Glutamatergic neuron (in vitro differentiated cells): ENCODE measurements at regions not wholly inside any gene's neighbourhood (a gene's known extent, or its start where the extent isn't known, plus 50 kb on each side); places are given as distances from the start of the nearest gene placed in this dataset.

Source experiments
- DNase-seq: peaks from one replicate; pipeline ENCODE4 v3.0.0; 2022
- H3K27ac Mint-ChIP-seq: one replicate; pipeline ENCODE4 v1.8.0; 2020; ENCODE audit warnings: mild to moderate bottlenecking, mixed read lengths, inconsistent platforms; ENCODE audit not compliant: unreplicated experiment
- H3K27me3 Mint-ChIP-seq: one replicate; pipeline ENCODE4 v1.8.0; 2020; ENCODE audit warnings: mild to moderate bottlenecking, moderate library complexity, mixed read lengths, inconsistent platforms; ENCODE audit not compliant: unreplicated experiment
- H3K36me3 Mint-ChIP-seq: one replicate; pipeline ENCODE4 v1.8.0; 2020; ENCODE audit warnings: mild to moderate bottlenecking, mixed read lengths, inconsistent platforms; ENCODE audit not compliant: unreplicated experiment
- H3K4me1 Mint-ChIP-seq: one replicate; pipeline ENCODE4 v1.8.0; 2020; ENCODE audit warnings: mild to moderate bottlenecking, low read depth, mixed read lengths, inconsistent platforms; ENCODE audit not compliant: unreplicated experiment
- H3K4me3 Mint-ChIP-seq: one replicate; pipeline ENCODE4 v1.8.0; 2020; ENCODE audit warnings: mild to moderate bottlenecking, mixed read lengths, inconsistent platforms; ENCODE audit not compliant: unreplicated experiment
- H3K9me3 Mint-ChIP-seq: one replicate; pipeline ENCODE4 v1.8.0; 2020; ENCODE audit warnings: mild to moderate bottlenecking, moderate library complexity, mixed read lengths, inconsistent platforms; ENCODE audit not compliant: unreplicated experiment
- TF ChIP-seq, protein P1 (sequence below): fragments of 200-600 bp; sonication (generic); IDR thresholded peaks from one replicate; pipeline ENCODE4 v1.5.0; 2021; ENCODE audit not compliant: partially characterized antibody, unreplicated experiment

DNA sequence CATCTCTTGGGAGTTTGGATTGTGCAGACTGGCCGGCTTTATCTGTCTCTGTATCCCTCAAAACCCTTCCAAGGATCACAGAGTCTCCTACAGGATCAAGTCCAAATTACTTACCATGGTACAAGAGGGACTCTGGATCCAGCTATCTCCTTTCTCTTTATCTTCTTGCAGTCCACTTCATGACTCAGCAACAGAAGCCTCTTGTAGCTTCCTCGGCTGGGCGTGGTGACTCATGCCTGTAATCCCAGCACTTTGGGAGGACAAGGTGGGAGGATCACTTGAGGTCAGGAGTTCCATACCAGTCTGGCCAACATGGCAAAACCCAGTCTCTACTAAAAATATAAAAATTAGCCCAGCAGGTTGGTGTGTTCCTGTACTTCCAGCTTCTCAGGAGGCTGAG, 189.7 kb downstream of the BCAT1 start:
- H3K27me3 Mint-ChIP-seq: no peaks in the 10 kb centered on the region
- no peak overlapping the region for H3K27ac Mint-ChIP-seq
- H3K4me3 Mint-ChIP-seq: no peak overlapping the region
- DNase-seq: no peak
- no peaks in the 10 kb centered on the region for H3K9me3 Mint-ChIP-seq
- H3K36me3 Mint-ChIP-seq: no peaks in the 10 kb centered on the region
- TF ChIP-seq, protein P1, sequence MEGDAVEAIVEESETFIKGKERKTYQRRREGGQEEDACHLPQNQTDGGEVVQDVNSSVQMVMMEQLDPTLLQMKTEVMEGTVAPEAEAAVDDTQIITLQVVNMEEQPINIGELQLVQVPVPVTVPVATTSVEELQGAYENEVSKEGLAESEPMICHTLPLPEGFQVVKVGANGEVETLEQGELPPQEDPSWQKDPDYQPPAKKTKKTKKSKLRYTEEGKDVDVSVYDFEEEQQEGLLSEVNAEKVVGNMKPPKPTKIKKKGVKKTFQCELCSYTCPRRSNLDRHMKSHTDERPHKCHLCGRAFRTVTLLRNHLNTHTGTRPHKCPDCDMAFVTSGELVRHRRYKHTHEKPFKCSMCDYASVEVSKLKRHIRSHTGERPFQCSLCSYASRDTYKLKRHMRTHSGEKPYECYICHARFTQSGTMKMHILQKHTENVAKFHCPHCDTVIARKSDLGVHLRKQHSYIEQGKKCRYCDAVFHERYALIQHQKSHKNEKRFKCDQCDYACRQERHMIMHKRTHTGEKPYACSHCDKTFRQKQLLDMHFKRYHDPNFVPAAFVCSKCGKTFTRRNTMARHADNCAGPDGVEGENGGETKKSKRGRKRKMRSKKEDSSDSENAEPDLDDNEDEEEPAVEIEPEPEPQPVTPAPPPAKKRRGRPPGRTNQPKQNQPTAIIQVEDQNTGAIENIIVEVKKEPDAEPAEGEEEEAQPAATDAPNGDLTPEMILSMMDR: no peak
- peaks cover 5% of the 10 kb centered on the region for H3K4me1 Mint-ChIP-seq

DNA sequence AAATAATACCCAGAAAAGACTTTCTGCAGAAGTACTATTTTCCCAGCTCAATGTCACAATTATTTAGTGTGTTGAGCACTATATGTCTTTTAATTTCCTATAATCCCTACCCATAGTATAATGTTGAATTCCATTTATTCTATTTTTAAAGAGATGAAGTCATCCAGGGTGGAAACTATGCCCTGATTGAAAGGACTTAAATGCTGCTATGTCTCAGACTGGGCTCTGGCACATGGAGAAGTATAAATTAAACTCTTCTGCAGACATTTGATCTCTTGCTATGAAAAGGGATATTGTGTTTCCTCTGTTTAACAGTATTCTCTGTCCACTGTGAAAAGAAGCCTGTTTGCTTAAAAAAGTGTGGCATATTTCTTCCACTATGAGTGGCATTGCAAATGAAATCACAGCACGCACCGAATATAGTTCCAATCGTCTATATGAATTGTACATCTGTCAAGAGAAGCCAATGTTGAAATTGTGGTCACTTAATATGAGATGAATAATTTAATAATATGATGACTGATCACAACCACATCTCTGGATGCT, 192.3 kb downstream of the BCAT1 start:
- TF ChIP-seq, protein P1: no peak
- DNase-seq: no peak
- Mint-ChIP-seq H3K27ac (no peak overlapping the region), H3K9me3 (peaks cover 2% of the 10 kb centered on the region), H3K27me3 (no peaks in the 10 kb centered on the region), H3K4me3 (no peak overlapping the region), H3K36me3 (no peaks in the 10 kb centered on the region), H3K4me1 (peaks cover 5% of the 10 kb centered on the region)

DNA sequence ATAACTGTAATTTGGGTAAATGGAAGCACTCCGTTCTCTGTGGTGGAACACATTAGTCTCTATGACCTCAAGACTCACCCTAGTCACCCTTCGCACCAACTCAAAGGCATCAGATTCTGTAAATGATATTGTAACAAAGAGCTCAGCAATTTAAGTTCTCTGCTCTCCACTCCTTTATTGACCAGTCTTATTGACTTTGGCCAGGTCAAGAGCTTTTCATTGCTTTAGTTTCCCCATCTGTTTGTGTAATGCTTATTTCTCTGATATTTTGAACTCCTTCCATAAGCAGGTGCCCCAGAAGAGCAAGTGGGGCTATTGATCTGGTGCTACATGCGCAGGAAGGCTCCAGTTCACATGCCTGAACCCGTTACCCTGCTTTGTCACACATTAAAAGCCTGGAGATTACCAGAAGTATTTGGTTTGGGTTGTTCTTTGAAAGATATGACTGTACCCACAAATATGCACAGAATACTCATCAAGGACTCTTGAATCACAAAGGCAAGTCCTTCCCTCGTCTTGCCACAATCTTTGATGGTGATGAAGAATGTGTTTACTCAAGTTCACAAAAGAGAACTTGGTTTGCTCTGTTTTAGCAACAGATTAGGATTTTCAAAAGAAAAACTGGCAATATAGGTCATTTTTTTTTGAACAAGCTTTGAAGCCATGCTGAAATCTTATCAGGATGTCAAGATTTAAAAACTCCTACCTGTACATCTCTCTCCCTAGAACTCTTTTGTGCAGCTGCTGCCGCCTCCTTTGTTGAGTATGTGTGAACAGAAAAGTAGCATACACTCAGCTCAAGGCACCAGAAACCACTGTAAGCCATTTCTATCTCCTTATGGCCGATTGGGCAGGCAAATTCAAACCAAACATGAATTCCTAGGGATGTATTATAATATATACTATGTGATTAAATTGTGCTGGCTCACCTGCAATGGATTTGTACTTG, 193.9 kb downstream of the BCAT1 start:
- DNase-seq: no peak
- TF ChIP-seq, protein P1: no peak
- Mint-ChIP-seq H3K4me1 (peaks cover 5% of the 10 kb centered on the region), H3K36me3 (no peaks in the 10 kb centered on the region), H3K27ac (no peak overlapping the region), H3K9me3 (peaks cover 2% of the 10 kb centered on the region), H3K27me3 (no peaks in the 10 kb centered on the region), H3K4me3 (no peak overlapping the region)

DNA sequence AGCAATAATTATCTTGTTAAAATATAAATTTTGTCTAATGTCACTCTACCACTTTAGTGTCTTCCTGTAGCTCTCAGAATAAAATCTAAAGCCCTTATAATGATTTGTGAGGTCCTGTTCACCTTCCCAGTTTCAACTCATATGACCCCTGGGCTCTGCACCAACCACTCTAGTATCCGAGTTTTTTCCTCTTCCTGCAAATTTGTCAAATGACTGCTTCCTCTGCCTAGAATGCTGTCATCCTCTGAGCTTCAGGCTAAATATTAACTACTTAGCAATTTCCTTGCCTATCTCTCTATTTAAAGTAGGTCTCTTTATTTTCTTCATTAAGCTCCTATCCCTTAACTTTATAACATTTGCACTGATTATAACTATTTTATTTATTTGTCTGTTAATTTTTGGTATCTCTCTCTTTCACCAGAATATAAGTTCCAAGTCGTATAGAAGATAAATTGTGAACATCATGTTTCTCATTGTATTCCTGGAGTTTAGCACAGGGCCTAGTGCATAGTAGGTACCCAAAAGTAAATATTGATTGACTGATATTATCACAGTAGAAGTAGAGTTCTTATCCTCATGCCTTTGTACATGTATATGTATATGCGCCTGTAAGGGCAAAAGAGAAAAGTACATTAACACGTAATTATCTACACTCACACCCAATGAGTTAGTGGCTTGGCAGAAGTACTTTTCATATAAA, 196.0 kb downstream of the BCAT1 start:
- no peak for DNase-seq
- TF ChIP-seq, protein P1: no peak
- H3K9me3 Mint-ChIP-seq: peaks cover 2% of the 10 kb centered on the region
- no peaks in the 10 kb centered on the region for H3K27me3 Mint-ChIP-seq
- H3K4me3 Mint-ChIP-seq: no peak overlapping the region
- no peaks in the 10 kb centered on the region for H3K36me3 Mint-ChIP-seq
- peaks cover 12% of the 10 kb centered on the region for H3K4me1 Mint-ChIP-seq
- no peak overlapping the region for H3K27ac Mint-ChIP-seq
